Lower lobe of right lung (tissue), 2 donors: ENCODE measurements at regions not wholly inside any gene's neighbourhood (a gene's known extent, or its start where the extent isn't known, plus 50 kb on each side); places are given as distances from the start of the nearest gene placed in this dataset.
"Not testable (repeated sequence)": the region's sequence is repeated elsewhere in the genome, so short reads cannot be mapped to it uniquely, and the experiment has no call there.

Experiments
- ATAC-seq, 2 donors: fragments of 200-7000 bp; cut with Tn5 transposase; one replicate each; pipeline ENCODE4 v1.9.1; 2020 to 2022; ENCODE audit warnings: mild to moderate bottlenecking in 2 of 2, moderate library complexity in 2 of 2
- DNase-seq: peaks from one replicate; pipeline ENCODE4 v3.0.0-alpha.2; 2020
- H3K27ac ChIP-seq: fragments of 200-600 bp; one replicate; pipeline ENCODE4 v1.8.0; 2022
- H3K27me3 ChIP-seq: fragments of 200-600 bp; one replicate; pipeline ENCODE4 v1.8.0; 2022; ENCODE audit warnings: low read depth
- H3K36me3 ChIP-seq: fragments of 200-600 bp; one replicate; pipeline ENCODE4 v1.8.0; 2022; ENCODE audit warnings: mild to moderate bottlenecking
- H3K4me1 ChIP-seq: fragments of 200-600 bp; one replicate; pipeline ENCODE4 v1.8.0; 2022
- H3K4me3 ChIP-seq: fragments of 200-600 bp; one replicate; pipeline ENCODE4 v1.8.0; 2022; ENCODE audit warnings: mild to moderate bottlenecking
- H3K9me3 ChIP-seq: fragments of 200-600 bp; one replicate; pipeline ENCODE4 v1.8.0; 2022
- intact Hi-C: fragments of 100-400 bp; cut with DNase I; formaldehyde crosslinking; loops from one replicate; pipeline ENCODE4 v1.11.0; 2022
- TF ChIP-seq, protein P1 (sequence below): fragments of 200-600 bp; IDR thresholded peaks from one replicate; pipeline ENCODE4 v1.8.0; 2022; ENCODE audit warnings: antibody characterized with exemption, mild to moderate bottlenecking
- donor health status: DM: no; HTN: yes; CAD: no; lungs with severe emphysema.

- H3K4me1 ChIP-seq: no peaks in the 10 kb centered on the region
- intact Hi-C loops: no loop called here
Measured at GRCh38 chr19:14277608-14278007, 71.6 kb upstream of the ADGRL1 start.

DNA sequence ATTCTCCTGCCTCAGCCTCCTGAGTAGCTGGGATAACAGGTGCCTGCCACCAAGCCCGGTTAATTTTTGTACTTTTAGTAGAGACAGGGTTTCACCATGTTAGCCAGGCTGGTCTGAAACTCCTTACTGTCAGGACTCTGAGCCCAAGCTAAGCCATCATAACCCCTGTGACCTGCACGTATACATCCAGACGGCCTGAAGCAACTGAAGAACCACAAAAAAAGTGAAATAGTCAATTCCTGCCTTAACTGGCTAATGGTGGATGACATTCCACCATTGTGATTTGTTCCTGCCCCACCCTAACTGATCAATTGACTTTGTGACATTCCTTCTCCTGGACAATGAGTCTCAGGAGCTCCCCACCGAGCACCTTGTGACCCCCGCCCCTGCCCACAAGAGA is 69.9 kb upstream of the ADGRL1 start:
- peaks cover 14% of the 10 kb centered on the region for H3K27me3 ChIP-seq
- H3K4me1 ChIP-seq, H3K4me3 ChIP-seq, H3K36me3 ChIP-seq, H3K27ac ChIP-seq, ATAC-seq, DNase-seq, H3K9me3 ChIP-seq, intact Hi-C loops: not testable (repeated sequence)

More at GRCh38 chr19:14277608-14278007, 71.6 kb upstream of the ADGRL1 start:
- Histone ChIP-seq H3K27ac (no peak overlapping the region), H3K4me3 (no peak overlapping the region), H3K27me3 (peaks cover 3% of the 10 kb centered on the region), H3K9me3 (no peaks in the 10 kb centered on the region), H3K36me3 (no peaks in the 10 kb centered on the region)
- ATAC-seq (no peak), DNase-seq (no peak)
- TF ChIP-seq, protein P1, sequence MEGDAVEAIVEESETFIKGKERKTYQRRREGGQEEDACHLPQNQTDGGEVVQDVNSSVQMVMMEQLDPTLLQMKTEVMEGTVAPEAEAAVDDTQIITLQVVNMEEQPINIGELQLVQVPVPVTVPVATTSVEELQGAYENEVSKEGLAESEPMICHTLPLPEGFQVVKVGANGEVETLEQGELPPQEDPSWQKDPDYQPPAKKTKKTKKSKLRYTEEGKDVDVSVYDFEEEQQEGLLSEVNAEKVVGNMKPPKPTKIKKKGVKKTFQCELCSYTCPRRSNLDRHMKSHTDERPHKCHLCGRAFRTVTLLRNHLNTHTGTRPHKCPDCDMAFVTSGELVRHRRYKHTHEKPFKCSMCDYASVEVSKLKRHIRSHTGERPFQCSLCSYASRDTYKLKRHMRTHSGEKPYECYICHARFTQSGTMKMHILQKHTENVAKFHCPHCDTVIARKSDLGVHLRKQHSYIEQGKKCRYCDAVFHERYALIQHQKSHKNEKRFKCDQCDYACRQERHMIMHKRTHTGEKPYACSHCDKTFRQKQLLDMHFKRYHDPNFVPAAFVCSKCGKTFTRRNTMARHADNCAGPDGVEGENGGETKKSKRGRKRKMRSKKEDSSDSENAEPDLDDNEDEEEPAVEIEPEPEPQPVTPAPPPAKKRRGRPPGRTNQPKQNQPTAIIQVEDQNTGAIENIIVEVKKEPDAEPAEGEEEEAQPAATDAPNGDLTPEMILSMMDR: no peak

- Histone ChIP-seq H3K4me1 (no peaks in the 10 kb centered on the region), H3K4me3 (no peak overlapping the region), H3K27ac (no peak overlapping the region), H3K36me3 (no peaks in the 10 kb centered on the region), H3K27me3 (peaks cover 14% of the 10 kb centered on the region), H3K9me3 (no peaks in the 10 kb centered on the region)
- DNase-seq: no peak
- TF ChIP-seq, protein P1: no peak
- intact Hi-C loops: no loop called here
- no peak for ATAC-seq
Measured at GRCh38 chr19:14272623-14273022, 66.7 kb upstream of the ADGRL1 start.

- Histone ChIP-seq H3K27ac (no peak overlapping the region), H3K36me3 (no peaks in the 10 kb centered on the region), H3K9me3 (no peaks in the 10 kb centered on the region), H3K4me1 (no peaks in the 10 kb centered on the region), H3K27me3 (peaks cover 19% of the 10 kb centered on the region), H3K4me3 (no peak overlapping the region)
- DNase-seq: no peak
- TF ChIP-seq, protein P1: no peak
- intact Hi-C loops: no loop called here
- ATAC-seq: no peak
Measured at GRCh38 chr19:14271840-14272239, 65.9 kb upstream of the ADGRL1 start.

- H3K27ac ChIP-seq, DNase-seq, H3K4me3 ChIP-seq, H3K9me3 ChIP-seq, H3K4me1 ChIP-seq, H3K36me3 ChIP-seq, intact Hi-C loops, ATAC-seq: not testable (repeated sequence)
- peaks cover 32% of the 10 kb centered on the region for H3K27me3 ChIP-seq
Measured at GRCh38 chr19:14270557-14270956, 64.6 kb upstream of the ADGRL1 start.

- no peak for ATAC-seq
Measured at GRCh38 chr19:14267224-14267741, 61.3 kb upstream of the ADGRL1 start.

GRCh38 chr19:14266208-14266607 is 60.2 kb upstream of the ADGRL1 start:
- not testable (repeated sequence) for ATAC-seq

More at GRCh38 chr19:14267224-14267741, 61.3 kb upstream of the ADGRL1 start:
- intact Hi-C loops: no loop called here
- Histone ChIP-seq H3K9me3 (no peaks in the 10 kb centered on the region), H3K36me3 (no peaks in the 10 kb centered on the region), H3K27me3 (peaks cover 28% of the 10 kb centered on the region), H3K27ac (no peak overlapping the region), H3K4me1 (no peaks in the 10 kb centered on the region), H3K4me3 (no peak overlapping the region)
- no peak for DNase-seq
- TF ChIP-seq, protein P1: no peak

More at GRCh38 chr19:14266208-14266607, 60.2 kb upstream of the ADGRL1 start:
- H3K36me3 ChIP-seq, H3K9me3 ChIP-seq, intact Hi-C loops, DNase-seq, H3K4me1 ChIP-seq, H3K27ac ChIP-seq, H3K4me3 ChIP-seq: not testable (repeated sequence)
- peaks cover 19% of the 10 kb centered on the region for H3K27me3 ChIP-seq
